H1 (cell line): ENCODE measurements at regions not wholly inside any gene's neighbourhood (a gene's known extent, or its start where the extent isn't known, plus 50 kb on each side); places are given as distances from the start of the nearest gene placed in this dataset.

Experiments
- CTBP2 ChIP-seq: IDR thresholded peaks from 2 replicates; pipeline ENCODE4 v1.7.0; 2011; ENCODE audit warnings: borderline replicate concordance, mild to moderate bottlenecking, moderate library complexity, mixed read lengths, low read length; ENCODE audit not compliant: insufficient read depth, insufficient read length
- FOSL1 ChIP-seq: IDR thresholded peaks from 2 replicates; pipeline ENCODE4 v1.6.1; 2011; ENCODE audit warnings: mild to moderate bottlenecking, low read depth, low read length, moderate library complexity; ENCODE audit not compliant: insufficient read depth
- NANOG ChIP-seq: IDR thresholded peaks from 2 replicates; pipeline ENCODE4 v1.6.1; 2011; ENCODE audit warnings: low read length, low read depth, mild to moderate bottlenecking, inconsistent platforms; ENCODE audit not compliant: insufficient read depth, poor library complexity, severe bottlenecking
- POLR2AphosphoS5 ChIP-seq: IDR thresholded peaks from 2 replicates; pipeline ENCODE4 v1.6.1; 2011; ENCODE audit warnings: low read depth, low read length
- SIRT6 ChIP-seq: IDR thresholded peaks from one replicate; pipeline ENCODE4 v1.7.1; 2012; ENCODE audit warnings: low read length, inconsistent platforms
- TAF7 ChIP-seq: optimal IDR thresholded peaks from 2 replicates; pipeline ENCODE3; 2011; ENCODE audit warnings: low read depth, mild to moderate bottlenecking, inconsistent platforms, low read length, moderate library complexity, borderline replicate concordance
- ZNF274 ChIP-seq: IDR thresholded peaks from 2 replicates; pipeline ENCODE4 v1.7.0; 2012; ENCODE audit warnings: low read length, borderline replicate concordance; ENCODE audit errors: extremely low read depth

DNA sequence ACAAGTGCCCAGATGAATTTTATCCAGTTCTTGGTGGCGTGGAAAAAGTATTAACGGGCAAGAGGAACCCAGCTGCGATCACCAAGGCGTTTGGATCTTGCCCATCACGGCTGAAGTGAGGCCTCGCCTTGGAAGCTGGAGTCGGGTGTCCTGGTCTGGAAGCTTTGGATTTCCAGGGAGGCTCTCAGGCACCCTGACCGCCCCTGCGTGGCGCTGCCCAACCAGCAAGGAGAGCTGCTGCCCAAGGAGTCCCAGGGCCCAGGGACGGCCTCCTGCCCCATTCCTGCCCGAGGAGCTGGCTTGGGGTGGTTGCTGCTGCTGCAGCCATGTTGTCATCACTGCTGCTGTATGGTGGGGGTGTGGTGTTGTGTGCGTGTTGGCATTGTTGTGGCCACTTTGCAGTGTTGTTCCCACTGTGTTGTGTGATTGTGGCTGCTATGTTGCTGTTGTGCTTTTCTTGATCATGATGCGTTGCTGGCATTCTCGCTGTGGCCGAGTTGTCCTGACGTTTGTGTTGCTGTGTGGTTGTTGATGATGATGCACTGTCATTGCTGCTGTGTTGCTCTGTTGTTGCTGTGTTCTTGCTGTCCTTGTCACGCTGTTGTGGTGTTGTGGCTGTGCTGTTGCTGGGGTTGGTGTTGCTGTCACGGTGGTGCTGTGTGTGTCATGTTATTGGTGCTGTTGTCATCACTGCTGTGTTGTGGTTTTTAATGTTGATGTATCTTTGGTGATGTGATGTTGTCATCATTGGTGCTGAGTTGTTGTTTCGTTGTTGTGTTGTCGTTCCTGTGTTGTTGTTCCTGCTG is 318.8 kb downstream of the C16orf95 start (continued):
- TF ChIP-seq CTBP2 = no peak
- no peak for TF ChIP-seq POLR2AphosphoS5
- no peak for TF ChIP-seq NANOG
- TF ChIP-seq TAF7 = no peak
- no peak for TF ChIP-seq ZNF274
- no peak for TF ChIP-seq SIRT6
- TF ChIP-seq FOSL1 = no peak
